Stimulated activated naive CD8-positive, alpha-beta T cell treated with anti-CD3 and anti-CD28 coated beads, Interleukin-15, Interleukin-2, amounts not matched to agents 100 ng/mL and 50 ng/mL, for 24 hours (primary cell): ENCODE measurements at regions not wholly inside any gene's neighbourhood (a gene's known extent, or its start where the extent isn't known, plus 50 kb on each side); places are given as distances from the start of the nearest gene placed in this dataset.

Source experiments
- H3K27ac Mint-ChIP-seq: one replicate; pipeline ENCODE4 v1.8.0; 2021; ENCODE audit warnings: mild to moderate bottlenecking, mixed read lengths
- H3K27me3 Mint-ChIP-seq: one replicate; pipeline ENCODE4 v1.8.0; 2021; ENCODE audit warnings: mixed read lengths
- H3K36me3 Mint-ChIP-seq: one replicate; pipeline ENCODE4 v1.8.0; 2021; ENCODE audit warnings: low read depth, mixed read lengths
- H3K4me1 Mint-ChIP-seq: one replicate; pipeline ENCODE4 v1.8.0; 2021; ENCODE audit warnings: low read depth, mixed read lengths
- H3K4me3 Mint-ChIP-seq: one replicate; pipeline ENCODE4 v1.8.0; 2021; ENCODE audit warnings: mild to moderate bottlenecking, mixed read lengths
- H3K9me3 Mint-ChIP-seq: one replicate; pipeline ENCODE4 v1.8.0; 2021; ENCODE audit warnings: mixed read lengths

DNA sequence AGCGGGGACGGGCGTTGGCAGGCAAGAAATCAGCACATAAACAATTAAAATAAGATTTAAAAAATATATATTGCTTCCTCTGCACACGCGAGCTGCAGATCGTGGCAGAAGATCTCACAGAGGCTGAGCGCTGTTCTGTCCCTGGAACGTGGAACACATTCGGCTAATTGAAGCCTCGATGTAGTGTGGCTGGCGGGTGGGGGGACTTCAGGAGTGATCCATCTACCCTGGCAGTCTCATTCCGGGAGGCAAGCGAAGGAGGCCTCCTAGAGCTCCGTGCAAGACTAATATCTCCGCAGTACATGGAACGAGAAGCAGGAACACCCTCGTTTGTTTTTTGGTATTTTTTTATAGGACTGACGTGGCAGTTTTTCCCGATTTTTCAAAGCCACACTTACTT, 402.4 kb downstream of the MN1 start:
- H3K9me3 Mint-ChIP-seq = peaks cover 3% of the 10 kb centered on the region
- no peak overlapping the region for H3K4me3 Mint-ChIP-seq
- H3K27ac Mint-ChIP-seq = no peak overlapping the region
- no peaks in the 10 kb centered on the region for H3K4me1 Mint-ChIP-seq
- H3K36me3 Mint-ChIP-seq = no peaks in the 10 kb centered on the region
- peaks cover 21% of the 10 kb centered on the region for H3K27me3 Mint-ChIP-seq

- no peaks in the 10 kb centered on the region for H3K36me3 Mint-ChIP-seq
Measured at GRCh38 chr22:27400811-27401210, 400.7 kb downstream of the MN1 start.

DNA sequence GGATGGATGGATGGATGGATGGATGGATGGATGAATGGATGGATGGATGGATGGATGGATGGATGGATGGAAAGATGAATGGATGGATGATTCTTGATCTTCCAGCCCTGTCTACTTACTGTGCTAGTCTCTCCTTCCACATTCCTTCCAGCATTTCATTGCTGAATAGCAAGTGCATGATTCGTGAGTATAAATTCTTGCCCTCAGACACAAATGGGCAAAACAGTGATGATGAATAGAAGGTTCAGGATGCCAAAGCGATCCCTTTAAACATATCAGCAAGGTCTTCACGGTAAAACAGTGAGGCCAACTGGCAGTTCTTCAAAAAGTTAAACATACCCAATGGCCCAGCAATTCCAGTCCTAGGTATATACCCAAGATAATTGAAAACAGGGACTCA, 400.2 kb downstream of the MN1 start:
- Mint-ChIP-seq H3K9me3 (peaks cover 6% of the 10 kb centered on the region), H3K4me3 (no peak overlapping the region), H3K27ac (no peak overlapping the region), H3K36me3 (no peaks in the 10 kb centered on the region), H3K27me3 (peaks cover 25% of the 10 kb centered on the region), H3K4me1 (no peaks in the 10 kb centered on the region)

More at GRCh38 chr22:27400811-27401210, 400.7 kb downstream of the MN1 start:
- Mint-ChIP-seq H3K4me3 (no peak overlapping the region), H3K9me3 (peaks cover 6% of the 10 kb centered on the region), H3K27ac (no peak overlapping the region), H3K27me3 (peaks cover 25% of the 10 kb centered on the region), H3K4me1 (no peaks in the 10 kb centered on the region)

- peaks cover 6% of the 10 kb centered on the region for H3K9me3 Mint-ChIP-seq
- no peaks in the 10 kb centered on the region for H3K4me1 Mint-ChIP-seq
- no peak overlapping the region for H3K4me3 Mint-ChIP-seq
- H3K27ac Mint-ChIP-seq = no peak overlapping the region
- peaks cover 22% of the 10 kb centered on the region for H3K27me3 Mint-ChIP-seq
- H3K36me3 Mint-ChIP-seq = no peaks in the 10 kb centered on the region
Measured at GRCh38 chr22:27404441-27404840, 397.1 kb downstream of the MN1 start.

DNA sequence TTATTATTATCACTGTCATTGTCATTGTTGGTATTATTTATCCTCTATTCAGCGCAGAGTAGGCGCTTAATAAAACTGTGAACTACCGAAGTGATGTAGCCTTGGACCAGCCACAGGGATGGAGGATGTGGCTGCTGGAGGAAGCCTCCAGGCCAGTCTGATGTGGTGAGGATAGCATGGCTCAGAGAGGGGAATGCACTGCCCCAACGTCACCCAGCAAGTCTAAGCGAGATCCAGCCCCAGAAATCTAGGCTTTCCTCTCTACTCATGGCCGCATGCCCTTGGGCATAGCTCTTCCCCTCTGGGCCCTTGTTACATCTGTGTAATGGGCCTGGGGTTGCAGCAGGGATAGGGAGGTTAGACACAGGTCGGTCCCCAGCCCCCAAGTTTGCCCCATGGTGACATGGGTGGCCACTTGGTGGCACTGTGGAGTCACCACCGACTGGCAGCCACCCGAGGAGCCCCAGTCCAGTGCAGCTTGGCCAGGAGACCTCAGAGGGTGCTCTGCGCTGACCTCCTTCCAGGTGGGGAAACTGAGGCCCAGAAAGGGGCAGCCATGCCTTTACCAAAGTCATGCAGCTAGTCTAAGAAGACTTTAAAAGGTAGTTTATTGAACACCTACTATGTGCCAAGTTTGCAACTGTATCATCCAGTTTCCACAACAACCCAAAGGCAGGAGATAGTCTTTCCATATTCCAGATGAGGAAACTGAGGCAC, 395.7 kb downstream of the MN1 start:
- Mint-ChIP-seq H3K4me3 (no peak overlapping the region), H3K27me3 (peaks cover 19% of the 10 kb centered on the region), H3K4me1 (no peaks in the 10 kb centered on the region), H3K36me3 (no peaks in the 10 kb centered on the region), H3K9me3 (peaks cover 6% of the 10 kb centered on the region), H3K27ac (no peak overlapping the region)

DNA sequence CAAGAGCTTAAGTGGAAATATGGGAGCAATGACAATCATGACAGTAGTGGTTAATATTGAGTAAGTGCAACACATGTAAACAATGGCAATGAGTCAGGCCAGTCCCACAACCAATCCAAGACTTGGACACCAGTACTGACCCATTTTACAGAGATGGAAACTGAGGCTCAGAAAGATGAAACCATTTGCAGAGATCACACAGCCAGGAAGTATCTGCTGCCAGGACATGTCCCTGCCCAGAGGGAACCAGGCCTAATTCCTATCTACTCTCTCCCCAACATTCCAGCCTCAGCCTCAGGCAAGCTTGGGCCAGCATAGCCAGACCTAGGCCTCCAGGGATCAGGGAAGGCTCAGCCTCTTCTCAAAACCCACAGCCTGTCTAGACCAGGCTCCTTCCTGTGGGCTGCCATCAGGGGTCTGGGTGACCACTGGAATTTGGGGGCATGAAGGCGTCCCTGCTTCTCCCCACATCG, 395.1 kb downstream of the MN1 start:
- Mint-ChIP-seq H3K27ac (no peak overlapping the region), H3K9me3 (peaks cover 6% of the 10 kb centered on the region), H3K4me3 (no peak overlapping the region), H3K36me3 (no peaks in the 10 kb centered on the region), H3K4me1 (no peaks in the 10 kb centered on the region), H3K27me3 (peaks cover 19% of the 10 kb centered on the region)

GRCh38 chr22:27407369-27407985, 394.1 kb downstream of the MN1 start:
- Mint-ChIP-seq H3K27me3 (peaks cover 18% of the 10 kb centered on the region), H3K36me3 (no peaks in the 10 kb centered on the region), H3K27ac (no peak overlapping the region), H3K4me1 (no peaks in the 10 kb centered on the region), H3K4me3 (no peak overlapping the region), H3K9me3 (peaks cover 3% of the 10 kb centered on the region)

GRCh38 chr22:27408068-27408467, 393.5 kb downstream of the MN1 start:
- Mint-ChIP-seq H3K27ac (no peak overlapping the region), H3K27me3 (peaks cover 18% of the 10 kb centered on the region), H3K36me3 (no peaks in the 10 kb centered on the region), H3K4me1 (no peaks in the 10 kb centered on the region), H3K4me3 (no peak overlapping the region), H3K9me3 (peaks cover 3% of the 10 kb centered on the region)

GRCh38 chr22:27409299-27409698, 392.3 kb downstream of the MN1 start:
- no peak overlapping the region for H3K27ac Mint-ChIP-seq
- H3K36me3 Mint-ChIP-seq = no peaks in the 10 kb centered on the region
- no peak overlapping the region for H3K4me3 Mint-ChIP-seq
- H3K4me1 Mint-ChIP-seq = no peaks in the 10 kb centered on the region
- H3K27me3 Mint-ChIP-seq = peaks cover 21% of the 10 kb centered on the region
- H3K9me3 Mint-ChIP-seq = peaks cover 3% of the 10 kb centered on the region

DNA sequence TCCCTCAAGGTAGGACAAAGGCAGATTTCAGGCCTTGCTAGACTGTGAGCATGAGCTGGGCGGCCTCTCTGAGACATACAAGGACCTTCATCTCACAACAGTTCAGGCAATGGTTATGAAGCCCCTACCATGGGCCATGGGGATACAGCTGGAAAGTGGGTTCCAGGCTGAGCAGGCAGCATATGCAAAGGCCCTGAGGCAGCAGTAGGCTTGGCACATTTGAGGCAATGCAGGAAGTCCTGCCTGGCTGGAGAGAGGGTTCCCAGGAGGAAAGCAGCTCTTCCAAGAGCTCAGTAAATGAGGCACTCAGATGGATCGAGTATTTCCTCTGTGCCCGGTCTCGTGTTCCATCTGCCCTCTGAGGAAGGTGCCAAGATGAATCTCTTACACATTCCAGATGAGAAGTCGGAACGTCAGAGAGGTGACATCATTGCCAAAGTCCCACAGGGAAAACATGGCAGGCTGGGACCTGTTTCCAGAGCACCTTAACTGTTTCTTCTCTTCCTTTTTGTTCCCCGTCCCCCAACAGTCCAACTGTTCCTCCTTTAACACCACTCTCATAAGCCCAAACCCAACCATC, 388.6 kb downstream of the MN1 start:
- no peaks in the 10 kb centered on the region for H3K36me3 Mint-ChIP-seq
- H3K4me1 Mint-ChIP-seq = no peaks in the 10 kb centered on the region
- H3K4me3 Mint-ChIP-seq = no peak overlapping the region
- peaks cover 21% of the 10 kb centered on the region for H3K27me3 Mint-ChIP-seq
- no peak overlapping the region for H3K27ac Mint-ChIP-seq
- no peaks in the 10 kb centered on the region for H3K9me3 Mint-ChIP-seq

GRCh38 chr22:27413702-27414101, 387.9 kb downstream of the MN1 start:
- Mint-ChIP-seq H3K27ac (no peak overlapping the region), H3K4me1 (no peaks in the 10 kb centered on the region), H3K36me3 (no peaks in the 10 kb centered on the region), H3K9me3 (no peaks in the 10 kb centered on the region), H3K4me3 (no peak overlapping the region), H3K27me3 (peaks cover 18% of the 10 kb centered on the region)

DNA sequence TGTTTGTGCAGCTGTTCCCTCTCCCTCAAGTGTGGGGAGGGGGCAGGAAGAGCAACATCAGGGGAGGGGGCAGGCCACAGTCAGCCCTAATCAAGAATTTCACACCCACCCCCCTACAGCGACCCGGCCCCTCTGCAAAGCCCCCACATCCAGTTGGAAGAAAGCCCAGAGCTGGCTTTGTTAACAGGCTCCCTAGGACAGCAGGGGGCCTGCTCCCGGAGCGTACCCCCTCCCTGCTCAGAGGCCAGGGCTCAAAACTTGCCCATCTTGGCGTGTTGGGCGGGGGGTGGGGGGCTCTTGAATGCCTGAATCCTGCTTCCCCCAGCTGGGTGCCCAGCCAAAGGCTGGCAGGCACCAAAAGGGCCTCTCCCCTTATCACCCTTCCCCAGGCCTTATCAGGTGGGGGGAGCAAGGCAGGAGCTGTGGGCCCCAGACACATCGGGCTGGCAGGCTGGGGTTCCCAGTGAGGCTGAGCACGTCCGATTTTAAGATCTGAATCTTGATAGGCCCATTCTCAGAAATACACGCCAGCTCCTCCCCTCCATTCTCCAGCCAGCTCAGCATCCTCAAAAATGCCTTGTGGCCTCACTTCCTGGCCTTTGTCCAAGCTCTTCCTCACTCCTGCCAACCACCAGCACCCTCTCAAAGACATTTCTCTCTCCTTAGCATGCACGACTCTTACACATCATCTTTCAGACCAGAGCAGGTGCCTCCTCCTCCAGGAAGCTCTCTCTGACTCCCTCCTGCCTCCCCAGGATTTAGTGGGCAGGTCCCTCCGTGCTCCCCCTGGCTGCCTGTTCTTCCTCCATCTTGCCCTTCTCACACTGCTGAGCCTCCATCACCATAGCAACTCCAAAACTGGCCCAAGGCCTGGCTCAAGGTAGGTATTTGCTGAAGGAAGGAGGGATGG, 384.8 kb downstream of the MN1 start:
- Mint-ChIP-seq H3K27me3 (peaks cover 37% of the 10 kb centered on the region), H3K4me3 (no peak overlapping the region), H3K27ac (no peak overlapping the region), H3K9me3 (no peaks in the 10 kb centered on the region), H3K4me1 (no peaks in the 10 kb centered on the region), H3K36me3 (no peaks in the 10 kb centered on the region)

GRCh38 chr22:27417421-27417814, 384.1 kb downstream of the MN1 start:
- no peak overlapping the region for H3K27ac Mint-ChIP-seq
- peaks cover 35% of the 10 kb centered on the region for H3K27me3 Mint-ChIP-seq
- H3K36me3 Mint-ChIP-seq = no peaks in the 10 kb centered on the region
- H3K4me3 Mint-ChIP-seq = no peak overlapping the region
- H3K4me1 Mint-ChIP-seq = no peaks in the 10 kb centered on the region
- H3K9me3 Mint-ChIP-seq = no peaks in the 10 kb centered on the region

GRCh38 chr22:27418261-27418660, 383.3 kb downstream of the MN1 start:
- Mint-ChIP-seq H3K4me3 (no peak overlapping the region), H3K36me3 (no peaks in the 10 kb centered on the region), H3K27me3 (peaks cover 39% of the 10 kb centered on the region), H3K27ac (no peak overlapping the region), H3K9me3 (peaks cover 4% of the 10 kb centered on the region), H3K4me1 (no peaks in the 10 kb centered on the region)

DNA sequence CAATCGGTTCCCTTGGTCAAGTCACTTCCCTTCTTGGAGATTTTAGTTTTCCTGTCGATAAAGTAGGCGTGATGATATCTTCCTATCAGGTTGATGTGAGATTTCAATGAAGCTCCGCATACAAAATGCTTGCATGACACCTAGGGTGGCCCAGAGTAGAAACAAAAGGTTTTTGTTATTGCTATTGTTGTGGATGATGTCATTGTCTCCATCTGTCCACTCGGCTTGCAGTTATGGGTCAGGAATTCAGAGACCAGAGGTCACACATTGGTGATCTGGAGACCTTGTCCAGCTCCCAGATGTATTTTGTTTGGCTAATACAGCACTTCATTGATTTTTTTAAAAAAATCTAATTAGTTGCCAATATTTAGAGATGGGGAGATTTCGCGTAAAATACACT, 382.1 kb downstream of the MN1 start:
- H3K4me1 Mint-ChIP-seq = no peaks in the 10 kb centered on the region

More for the DNA sequence above, 382.1 kb downstream of the MN1 start:
- Mint-ChIP-seq H3K27me3 (peaks cover 37% of the 10 kb centered on the region), H3K36me3 (no peaks in the 10 kb centered on the region), H3K27ac (no peak overlapping the region), H3K4me3 (no peak overlapping the region), H3K9me3 (peaks cover 4% of the 10 kb centered on the region)
